CD4-positive, alpha-beta T cell treated with Interleukin-10 for 1 hour (primary cell): ENCODE measurements at regions not wholly inside any gene's neighbourhood (a gene's known extent, or its start where the extent isn't known, plus 50 kb on each side); places are given as distances from the start of the nearest gene placed in this dataset.
"Not testable (repeated sequence)": the region's sequence is repeated elsewhere in the genome, so short reads cannot be mapped to it uniquely, and the experiment has no call there.

ENCODE experiments used
- DNase-seq: peaks from one replicate; pipeline ENCODE4 v3.0.0-alpha.2; 2020

GRCh38 chr5:24145806-24146205, 499.0 kb downstream of the CDH10 start:
- no peak for DNase-seq

- DNase-seq: no peak
Observed at GRCh38 chr5:24161559-24161958, 483.2 kb downstream of the CDH10 start.

- DNase-seq: no peak
Observed at GRCh38 chr5:24162343-24162742, 482.4 kb downstream of the CDH10 start.

GRCh38 chr5:24163091-24163490, 481.7 kb downstream of the CDH10 start:
- DNase-seq: no peak

- DNase-seq: no peak
Observed at GRCh38 chr5:24167806-24168205, 477.0 kb downstream of the CDH10 start.

GRCh38 chr5:24170026-24170425, 474.8 kb downstream of the CDH10 start:
- DNase-seq: no peak

- not testable (repeated sequence) for DNase-seq
Observed at GRCh38 chr5:24170930-24171329, 473.8 kb downstream of the CDH10 start.

- DNase-seq: no peak
Observed at GRCh38 chr5:24177821-24178220, 467.0 kb downstream of the CDH10 start.

- no peak for DNase-seq
Observed at GRCh38 chr5:24183981-24184380, 460.8 kb downstream of the CDH10 start.

- no peak for DNase-seq
Observed at GRCh38 chr5:24188216-24188925, 456.4 kb downstream of the CDH10 start.

GRCh38 chr5:24196789-24197188, 448.0 kb downstream of the CDH10 start:
- no peak for DNase-seq

GRCh38 chr5:24208686-24209106, 436.1 kb downstream of the CDH10 start:
- no peak for DNase-seq

- DNase-seq: no peak
Observed at GRCh38 chr5:24215114-24215513, 429.7 kb downstream of the CDH10 start.

GRCh38 chr5:24222876-24223275, 421.9 kb downstream of the CDH10 start:
- no peak for DNase-seq

- DNase-seq: no peak
Observed at GRCh38 chr5:24225051-24225450, 419.7 kb downstream of the CDH10 start.

GRCh38 chr5:24226479-24226878, 418.3 kb downstream of the CDH10 start:
- no peak for DNase-seq

- not testable (repeated sequence) for DNase-seq
Observed at GRCh38 chr5:24227881-24228280, 416.9 kb downstream of the CDH10 start.

GRCh38 chr5:24232041-24232440, 412.7 kb downstream of the CDH10 start:
- DNase-seq: no peak

GRCh38 chr5:24232929-24233498, 411.8 kb downstream of the CDH10 start:
- DNase-seq: no peak

GRCh38 chr5:24235946-24236345, 408.8 kb downstream of the CDH10 start:
- DNase-seq: no peak

GRCh38 chr5:24245821-24246220, 399.0 kb downstream of the CDH10 start:
- DNase-seq: no peak

- no peak for DNase-seq
Observed at GRCh38 chr5:24264547-24264946, 380.2 kb downstream of the CDH10 start.

- DNase-seq: no peak
Observed at GRCh38 chr5:24265306-24265705, 379.5 kb downstream of the CDH10 start.

- no peak for DNase-seq
Observed at GRCh38 chr5:24268482-24269056, 376.2 kb downstream of the CDH10 start.
